H9 (cell line): ENCODE measurements at regions not wholly inside any gene's neighbourhood (a gene's known extent, or its start where the extent isn't known, plus 50 kb on each side); places are given as distances from the start of the nearest gene placed in this dataset.

Source experiments
- DNase-seq: peaks from one replicate; pipeline ENCODE4 v3.0.0-alpha.2; 2017
- H2AFZ ChIP-seq: one replicate; pipeline ENCODE4 v1.6.1; 2013; ENCODE audit warnings: mild to moderate bottlenecking, low read length, control low read depth, moderate library complexity
- H2AK5ac ChIP-seq: 2 replicates; pipeline ENCODE4 v1.6.1; 2013; ENCODE audit warnings: low read length, control low read depth, mixed read lengths; ENCODE audit not compliant: insufficient read length
- H2BK120ac ChIP-seq: one replicate; pipeline ENCODE4 v1.6.1; 2013; ENCODE audit warnings: low read depth, mild to moderate bottlenecking, low read length, control low read depth, inconsistent platforms; ENCODE audit not compliant: poor library complexity, severe bottlenecking
- H2BK12ac ChIP-seq: 2 replicates; pipeline ENCODE4 v1.6.1; 2013; ENCODE audit warnings: low read length, control low read depth, mixed read lengths, low read depth; ENCODE audit not compliant: insufficient read length
- H2BK15ac ChIP-seq: 2 replicates; pipeline ENCODE4 v1.6.1; 2013; ENCODE audit warnings: low read depth, low read length, control low read depth
- H2BK20ac ChIP-seq: one replicate; pipeline ENCODE4 v1.6.1; 2013; ENCODE audit warnings: low read depth, mild to moderate bottlenecking, low read length, control low read depth, inconsistent platforms; ENCODE audit not compliant: poor library complexity, severe bottlenecking
- H2BK5ac ChIP-seq: 2 replicates; pipeline ENCODE4 v1.6.1; 2013; ENCODE audit warnings: low read length, control low read depth, mixed read lengths; ENCODE audit not compliant: insufficient read length
- H3K14ac ChIP-seq: 2 replicates; pipeline ENCODE4 v1.6.1; 2013; ENCODE audit warnings: low read length, control low read depth; ENCODE audit not compliant: insufficient read depth
- H3K18ac ChIP-seq: 2 replicates; pipeline ENCODE4 v1.6.1; 2013; ENCODE audit warnings: low read depth, mild to moderate bottlenecking, mixed read lengths, low read length, control low read depth; ENCODE audit not compliant: insufficient read length
- H3K23ac ChIP-seq: 2 replicates; pipeline ENCODE4 v1.6.1; 2013; ENCODE audit warnings: low read length, control low read depth, mixed read lengths, low read depth; ENCODE audit not compliant: insufficient read length
- H3K23me2 ChIP-seq: 2 replicates; pipeline ENCODE4 v1.6.1; 2013; ENCODE audit warnings: low read depth, mild to moderate bottlenecking, mixed read lengths, low read length, control low read depth; ENCODE audit not compliant: insufficient read length, poor library complexity, severe bottlenecking
- H3K27ac ChIP-seq: 2 replicates; pipeline ENCODE4 v1.5.1; 2013; ENCODE audit warnings: low read length, control low read depth, mixed read lengths, low read depth; ENCODE audit not compliant: insufficient read length
- H3K27me3 ChIP-seq: 2 replicates; pipeline ENCODE4 v1.6.1; 2013; ENCODE audit warnings: low read length, control low read depth, inconsistent platforms; ENCODE audit not compliant: insufficient read depth
- H3K4ac ChIP-seq: 2 replicates; pipeline ENCODE4 v1.6.1; 2013; ENCODE audit warnings: low read depth, mild to moderate bottlenecking, control low read depth, inconsistent platforms, low read length, moderate library complexity
- H3K4me1 ChIP-seq: 2 replicates; pipeline ENCODE4 v1.6.1; 2013; ENCODE audit warnings: low read length, control low read depth, inconsistent platforms; ENCODE audit not compliant: insufficient read depth
- H3K4me2 ChIP-seq: 2 replicates; pipeline ENCODE4 v1.6.1; 2013; ENCODE audit warnings: low read length, control low read depth, mixed read lengths; ENCODE audit not compliant: insufficient read length, insufficient read depth
- H3K56ac ChIP-seq: 2 replicates; pipeline ENCODE4 v1.6.1; 2013; ENCODE audit warnings: low read depth, mild to moderate bottlenecking, mixed read lengths, low read length, control low read depth; ENCODE audit not compliant: insufficient read length
- H3K79me1 ChIP-seq: 2 replicates; pipeline ENCODE4 v1.6.1; 2013; ENCODE audit warnings: low read depth, mild to moderate bottlenecking, moderate library complexity, low read length, control low read depth, inconsistent platforms; ENCODE audit not compliant: insufficient read depth, poor library complexity, severe bottlenecking
- H3K79me2 ChIP-seq: 2 replicates; pipeline ENCODE4 v1.6.1; 2013; ENCODE audit warnings: low read length, control low read depth, inconsistent platforms; ENCODE audit not compliant: insufficient read depth
- H3K9ac ChIP-seq: 2 replicates; pipeline ENCODE4 v1.6.1; 2013; ENCODE audit warnings: low read length, control low read depth, mixed read lengths; ENCODE audit not compliant: insufficient read length; ENCODE audit errors: extremely low read depth
- H3K9me3 ChIP-seq: one replicate; pipeline ENCODE4 v1.6.1; 2013; ENCODE audit warnings: low read depth, low read length, inconsistent platforms; ENCODE audit not compliant: control insufficient read depth
- H3T11ph ChIP-seq: one replicate; pipeline ENCODE4 v1.6.1; 2013; ENCODE audit warnings: mild to moderate bottlenecking, low read length, control low read depth, inconsistent platforms
- H4K20me1 ChIP-seq: one replicate; pipeline ENCODE4 v1.6.1; 2013; ENCODE audit not compliant: control insufficient read depth, insufficient read length, insufficient read depth
- H4K5ac ChIP-seq: 2 replicates; pipeline ENCODE4 v1.6.1; 2013; ENCODE audit warnings: low read depth, mild to moderate bottlenecking, mixed read lengths, low read length, control low read depth; ENCODE audit not compliant: insufficient read length
- H4K8ac ChIP-seq: replicated peaks from 2 replicates; pipeline ENCODE4 v1.6.1; 2013; ENCODE audit warnings: low read length, control low read depth, mixed read lengths, low read depth; ENCODE audit not compliant: insufficient read length
- H4K91ac ChIP-seq: 2 replicates; pipeline ENCODE4 v1.6.1; 2013; ENCODE audit warnings: low read depth, mild to moderate bottlenecking, moderate library complexity, mixed read lengths, low read length, control low read depth; ENCODE audit not compliant: insufficient read length
- H3K27ac Mint-ChIP-seq, 3 experiments: 2 replicates in 2 of 3; 3 replicates in 1 of 3; pipeline ENCODE4 v1.8.0; 2020 to 2021; ENCODE audit warnings: mixed read lengths in 3 of 3, mild to moderate bottlenecking in 1 of 3, moderate library complexity in 1 of 3
- H3K27me3 Mint-ChIP-seq: 2 replicates; pipeline ENCODE4 v1.8.0; 2021; ENCODE audit warnings: low read depth, mild to moderate bottlenecking, moderate library complexity, mixed read lengths
- H3K36me3 Mint-ChIP-seq, 3 experiments: 2 replicates in 2 of 3; 3 replicates in 1 of 3; pipeline ENCODE4 v1.8.0; 2020 to 2021; ENCODE audit warnings: low read depth in 3 of 3, mixed read lengths in 3 of 3; ENCODE audit not compliant: insufficient read depth in 1 of 3
- H3K4me1 Mint-ChIP-seq, 2 experiments: 2 replicates each; pipeline ENCODE4 v1.8.0; 2020; ENCODE audit warnings: mixed read lengths in 2 of 2
- H3K4me3 Mint-ChIP-seq, 2 experiments: 2 replicates in 1 of 2; 3 replicates in 1 of 2; pipeline ENCODE4 v1.8.0; 2020 to 2021; ENCODE audit warnings: mild to moderate bottlenecking in 2 of 2, mixed read lengths in 2 of 2, moderate library complexity in 1 of 2
- H3K9me3 Mint-ChIP-seq, 2 experiments: 2 replicates in 1 of 2; 3 replicates in 1 of 2; pipeline ENCODE4 v1.8.0; 2020; ENCODE audit warnings: mild to moderate bottlenecking in 2 of 2, mixed read lengths in 2 of 2, moderate library complexity in 1 of 2
- CTCF ChIP-seq: fragments of 200-600 bp; sonication (generic); conservative IDR thresholded peaks from 3 replicates; pipeline ENCODE4 v1.8.0; 2021; ENCODE audit warnings: antibody characterized with exemption, mild to moderate bottlenecking
- WGBS: extraction: QIAGEN DNeasy Blood & Tissue Kit; methylation state at CpG from one replicate; pipeline ENCODE4 v1.1.7; 2013; ENCODE audit warnings: missing lambda C conversion rate, low lambda C conversion rate, mixed read lengths; ENCODE audit not compliant: insufficient read length; ENCODE audit errors: extremely low coverage; 5-methylcytosine and 5-hydroxymethylcytosine counted together

GRCh38 chr22:11627798-11628650 lies 3900.0 kb upstream of the OR11H1 start:
- H3K4me2 ChIP-seq, result no peak overlapping the region
- Mint-ChIP-seq H3K27ac (no peak overlapping the region), H3K36me3 (peaks cover 29 to 50% (median 38%) of the 10 kb centered on the region in 3 experiments), H3K4me1 (no peaks in the 10 kb centered on the region), H3K9me3 (peaks cover 69 to 79% of the 10 kb centered on the region in 2 experiments), H3K27me3 (peaks cover 17% of the 10 kb centered on the region), H3K4me3 (no peak overlapping the region)
- H3K4ac ChIP-seq, result no peak overlapping the region
- no peak overlapping the region for H2BK12ac ChIP-seq
- no peaks in the 10 kb centered on the region for H3K23me2 ChIP-seq
- H3K79me1 ChIP-seq, result no peaks in the 10 kb centered on the region
- no peak overlapping the region for H2BK20ac ChIP-seq
- TF ChIP-seq CTCF, result no peak
- no peak overlapping the region for H3K14ac ChIP-seq
- H2BK5ac ChIP-seq, result no peak overlapping the region
- H2BK120ac ChIP-seq, result no peak overlapping the region
- no peak overlapping the region for H2AFZ ChIP-seq
- H4K91ac ChIP-seq, result no peak overlapping the region
- no peak overlapping the region for H4K5ac ChIP-seq
- H3K56ac ChIP-seq, result no peak overlapping the region
- no peak overlapping the region for H2AK5ac ChIP-seq
- DNase-seq, result no peak
- H3K79me2 ChIP-seq, result no peaks in the 10 kb centered on the region
- WGBS, result no CpG with 5 or more reads among the region's 74 CpGs
- H3K4me1 ChIP-seq, result no peaks in the 10 kb centered on the region
- no peak overlapping the region for H3K18ac ChIP-seq
- H3K9me3 ChIP-seq, result peaks cover 73% of the 10 kb centered on the region
- no peak overlapping the region for H2BK15ac ChIP-seq
- H3K23ac ChIP-seq, result no peak overlapping the region
- no peaks in the 10 kb centered on the region for H3K27me3 ChIP-seq
- H4K8ac ChIP-seq, result no peak overlapping the region
- H4K20me1 ChIP-seq, result no peaks in the 10 kb centered on the region
- no peak overlapping the region for H3K27ac ChIP-seq
- H3K9ac ChIP-seq, result no peak overlapping the region
- H3T11ph ChIP-seq, result no peak overlapping the region
